Bronchial epithelial cell (primary cell): ENCODE measurements at regions not wholly inside any gene's neighbourhood (a gene's known extent, or its start where the extent isn't known, plus 50 kb on each side); places are given as distances from the start of the nearest gene placed in this dataset.
"Not testable (repeated sequence)": the region's sequence is repeated elsewhere in the genome, so short reads cannot be mapped to it uniquely, and the experiment has no call there.

Experiments used
- DNase-seq: peaks from one replicate; pipeline ENCODE4 v3.0.0-alpha.2; 2010; ENCODE audit warnings: low read depth
- FAIRE-seq: peaks from 2 replicates; lab custom pipeline; 2011; peaks lifted over from hg19 to GRCh38; lab: Jason Lieb, UNC
- H3K27me3 ChIP-seq: 2 replicates; pipeline ENCODE4 v1.5.1; 2011; ENCODE audit warnings: low read length; ENCODE audit not compliant: control insufficient read depth, insufficient read depth
- H3K36me3 ChIP-seq: 2 replicates; pipeline ENCODE4 v1.5.1; 2011; ENCODE audit warnings: low read length; ENCODE audit not compliant: control insufficient read depth, insufficient read depth
- H3K4me3 ChIP-seq: 2 replicates; pipeline ENCODE4 v1.5.1; 2011; ENCODE audit warnings: mild to moderate bottlenecking, low read depth, low read length, control low read depth
- CTCF ChIP-seq: IDR thresholded peaks from 2 replicates; pipeline ENCODE4 v1.5.1; 2011; ENCODE audit warnings: mild to moderate bottlenecking, moderate library complexity, low read length, control low read depth, inconsistent platforms; ENCODE audit not compliant: insufficient read depth, severe bottlenecking

GRCh38 chr12:46965880-46966279 is 113.5 kb upstream of the PCED1B start:
- Histone ChIP-seq H3K27me3 (no peaks in the 10 kb centered on the region), H3K4me3 (no peak overlapping the region), H3K36me3 (no peaks in the 10 kb centered on the region)
- DNase-seq (no peak), FAIRE-seq (no peak)
- no peak for TF ChIP-seq CTCF

GRCh38 chr12:46970636-46971035 is 108.8 kb upstream of the PCED1B start:
- Histone ChIP-seq H3K36me3 (no peaks in the 10 kb centered on the region), H3K27me3 (no peaks in the 10 kb centered on the region), H3K4me3 (no peak overlapping the region)
- TF ChIP-seq CTCF: no peak
- DNase-seq (no peak), FAIRE-seq (no peak)

GRCh38 chr12:46973937-46974336 is 105.5 kb upstream of the PCED1B start:
- not testable (repeated sequence) for H3K27me3 ChIP-seq, DNase-seq, FAIRE-seq

GRCh38 chr12:46977871-46978375 is 101.5 kb upstream of the PCED1B start:
- no peaks in the 10 kb centered on the region for H3K36me3 ChIP-seq
- no peaks in the 10 kb centered on the region for H3K27me3 ChIP-seq
- no peak for TF ChIP-seq CTCF
- FAIRE-seq: no peak
- H3K4me3 ChIP-seq: no peak overlapping the region
- DNase-seq: no peak

More at GRCh38 chr12:46973937-46974336, 105.5 kb upstream of the PCED1B start:
- H3K36me3 ChIP-seq, H3K4me3 ChIP-seq: not testable (repeated sequence)

- no peak for FAIRE-seq
- no peak for DNase-seq
- Histone ChIP-seq H3K36me3 (no peaks in the 10 kb centered on the region), H3K27me3 (no peaks in the 10 kb centered on the region), H3K4me3 (no peak overlapping the region)
- TF ChIP-seq CTCF: no peak
Measured at GRCh38 chr12:46981622-46982021, 97.8 kb upstream of the PCED1B start.

- no peak for DNase-seq
- no peaks in the 10 kb centered on the region for H3K36me3 ChIP-seq
- TF ChIP-seq CTCF: no peak
- FAIRE-seq: no peak
- H3K4me3 ChIP-seq: no peak overlapping the region
- no peaks in the 10 kb centered on the region for H3K27me3 ChIP-seq
Measured at GRCh38 chr12:46982629-46983392, 96.6 kb upstream of the PCED1B start.
